Effector memory CD8-positive, alpha-beta T cell (primary cell): ENCODE measurements at regions not wholly inside any gene's neighbourhood (a gene's known extent, or its start where the extent isn't known, plus 50 kb on each side); places are given as distances from the start of the nearest gene placed in this dataset.

Experiments used
- ATAC-seq: fragments of 150-1000 bp; cut with Tn5 transposase; replicated peaks from 2 replicates; pipeline ENCODE4 v1.10.0; 2021; ENCODE audit warnings: mild to moderate bottlenecking, moderate library complexity
- DNase-seq, 3 experiments: peaks; one replicate each; pipeline ENCODE4 v3.0.0; 2021
- H3K27ac Mint-ChIP-seq, 2 donors: one replicate each; pipeline ENCODE4 v1.8.0; 2022; ENCODE audit warnings: mild to moderate bottlenecking in 2 of 2, mixed read lengths in 2 of 2, moderate library complexity in 2 of 2
- H3K27me3 Mint-ChIP-seq, 2 donors: one replicate each; pipeline ENCODE4 v1.8.0; 2022; ENCODE audit warnings: mixed read lengths in 2 of 2
- H3K36me3 Mint-ChIP-seq: one replicate; pipeline ENCODE4 v1.8.0; 2022; ENCODE audit warnings: mild to moderate bottlenecking, moderate library complexity, mixed read lengths; ENCODE audit not compliant: insufficient read depth
- H3K4me1 Mint-ChIP-seq, 2 donors: one replicate each; pipeline ENCODE4 v1.8.0; 2022; ENCODE audit warnings: low read depth in 2 of 2, mixed read lengths in 2 of 2
- H3K4me3 Mint-ChIP-seq, 2 donors: one replicate each; pipeline ENCODE4 v1.8.0; 2022; ENCODE audit warnings: mild to moderate bottlenecking in 2 of 2, mixed read lengths in 2 of 2, moderate library complexity in 2 of 2
- H3K9me3 Mint-ChIP-seq, 2 donors: one replicate each; pipeline ENCODE4 v1.8.0; 2022; ENCODE audit warnings: mixed read lengths in 2 of 2

DNA sequence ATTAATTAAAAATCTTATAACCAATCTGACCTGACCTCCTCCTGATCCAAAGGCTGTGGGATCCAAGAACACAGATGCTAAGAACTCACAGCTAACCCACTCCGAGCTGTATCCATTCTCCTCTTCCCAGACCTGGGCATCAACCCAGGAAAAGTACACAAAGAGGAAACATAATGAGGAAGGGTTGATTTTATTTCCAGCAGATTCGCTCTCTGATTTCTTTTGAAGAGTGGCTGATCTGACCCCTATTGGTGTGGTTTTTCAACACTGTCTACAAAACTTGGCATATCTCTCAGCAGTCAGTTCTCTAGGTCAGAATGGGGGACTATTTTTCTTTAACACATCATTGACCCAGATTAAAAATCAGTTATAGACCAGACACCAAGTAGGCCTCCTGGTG is 201.9 kb upstream of the UBASH3B start:
- Mint-ChIP-seq H3K4me3 (no peak overlapping the region), H3K27me3 (peaks cover 15% of the 10 kb centered on the region in 2 donors), H3K27ac (no peak overlapping the region), H3K9me3 (no peaks in the 10 kb centered on the region), H3K4me1 (no peaks in the 10 kb centered on the region), H3K36me3 (peaks cover 5% of the 10 kb centered on the region)
- ATAC-seq (no peak), DNase-seq (no peak)

DNA sequence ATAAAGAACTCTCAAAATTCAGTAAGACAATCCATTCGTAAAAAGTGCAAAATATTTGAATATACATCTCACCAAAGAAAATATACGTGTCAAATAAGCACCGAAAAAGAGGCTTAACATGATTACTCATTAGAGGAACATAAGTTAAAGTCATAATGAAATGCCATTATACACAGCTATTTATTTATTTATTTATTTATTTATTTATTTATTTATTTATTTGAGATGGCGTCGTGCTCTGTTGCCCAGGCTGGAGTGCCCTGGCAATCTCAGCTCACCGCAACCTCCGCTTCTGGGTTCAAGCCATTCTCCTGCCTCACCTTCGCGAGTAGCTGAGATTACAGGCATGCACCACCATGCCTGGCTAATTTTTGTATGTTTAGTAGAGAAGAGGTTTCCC is 203.6 kb upstream of the UBASH3B start:
- no peak overlapping the region for H3K27ac Mint-ChIP-seq
- H3K36me3 Mint-ChIP-seq: peaks cover 5% of the 10 kb centered on the region
- no peaks in the 10 kb centered on the region for H3K9me3 Mint-ChIP-seq
- no peaks in the 10 kb centered on the region for H3K4me1 Mint-ChIP-seq
- ATAC-seq (no peak), DNase-seq (no peak)
- no peak overlapping the region for H3K4me3 Mint-ChIP-seq
- peaks cover 12 to 22% of the 10 kb centered on the region in 2 donors for H3K27me3 Mint-ChIP-seq

DNA sequence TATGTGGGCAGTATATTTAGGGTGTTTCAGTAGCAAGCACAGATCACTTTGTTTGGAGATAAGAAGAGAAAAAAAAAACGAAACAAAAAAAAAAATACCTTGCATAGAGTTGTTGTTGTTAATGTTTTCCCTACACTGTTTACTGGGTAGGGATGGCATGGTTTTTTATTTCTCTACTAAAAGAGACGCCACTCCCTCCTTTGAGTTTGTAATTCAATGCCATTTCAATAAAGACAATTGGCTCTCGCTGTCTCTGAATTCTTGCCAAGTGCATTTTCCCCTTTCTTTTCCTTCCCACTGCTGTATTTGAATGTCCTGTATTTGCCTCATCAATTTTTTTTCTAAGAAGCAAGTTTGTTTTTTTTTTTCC is 213.9 kb upstream of the UBASH3B start:
- Mint-ChIP-seq H3K27me3 (peaks cover 20 to 23% of the 10 kb centered on the region in 2 donors), H3K9me3 (no peaks in the 10 kb centered on the region), H3K36me3 (no peaks in the 10 kb centered on the region), H3K4me1 (peaks cover 0 to 6% of the 10 kb centered on the region in 2 donors), H3K27ac (no peak overlapping the region), H3K4me3 (no peak overlapping the region)
- ATAC-seq: no peak
- DNase-seq: no peak

DNA sequence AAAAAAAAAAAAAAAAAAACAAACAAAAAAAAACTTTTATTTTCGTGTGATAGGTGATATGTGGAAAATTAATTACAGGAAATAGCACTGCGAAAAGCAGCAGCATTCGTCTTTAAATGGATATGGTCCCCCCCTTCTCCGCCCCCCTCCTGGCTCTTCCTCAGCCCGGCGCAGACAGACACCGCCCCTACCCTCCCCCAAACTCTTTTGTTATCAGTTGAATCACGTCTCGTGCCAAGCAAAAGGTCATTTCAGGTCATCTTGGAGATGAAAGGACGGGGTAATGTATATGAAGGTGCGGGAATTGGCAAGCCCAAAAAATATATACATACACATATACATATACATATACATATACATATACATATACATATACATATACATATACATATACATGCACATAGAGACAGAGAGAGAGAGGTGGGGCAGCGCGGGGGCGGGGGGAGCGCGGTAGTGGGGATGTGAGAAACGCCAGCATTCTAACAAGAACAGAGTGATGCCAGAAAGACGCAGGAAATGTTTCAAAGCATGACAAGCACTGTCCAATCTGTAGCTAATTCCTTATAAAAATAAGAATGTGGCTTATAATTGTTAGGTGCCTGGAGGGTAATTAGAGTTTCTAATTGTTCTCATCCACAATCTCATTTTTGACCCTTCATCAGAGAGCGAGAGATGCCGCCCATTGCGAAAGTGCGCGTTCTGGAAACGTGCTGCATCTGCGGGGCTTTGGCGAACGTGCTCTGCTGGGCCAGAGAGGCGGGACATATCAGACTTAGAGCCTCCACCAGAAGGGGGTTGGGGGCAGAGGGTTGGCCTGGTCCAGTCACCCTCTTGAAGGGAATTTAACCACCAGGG is 214.5 kb upstream of the UBASH3B start:
- no peak overlapping the region for H3K4me3 Mint-ChIP-seq
- no peaks in the 10 kb centered on the region for H3K9me3 Mint-ChIP-seq
- H3K27ac Mint-ChIP-seq: no peak overlapping the region
- no peaks in the 10 kb centered on the region for H3K36me3 Mint-ChIP-seq
- peaks cover 16 to 18% of the 10 kb centered on the region in 2 donors for H3K27me3 Mint-ChIP-seq
- peaks cover 0 to 6% of the 10 kb centered on the region in 2 donors for H3K4me1 Mint-ChIP-seq
- ATAC-seq: no peak
- no peak for DNase-seq

DNA sequence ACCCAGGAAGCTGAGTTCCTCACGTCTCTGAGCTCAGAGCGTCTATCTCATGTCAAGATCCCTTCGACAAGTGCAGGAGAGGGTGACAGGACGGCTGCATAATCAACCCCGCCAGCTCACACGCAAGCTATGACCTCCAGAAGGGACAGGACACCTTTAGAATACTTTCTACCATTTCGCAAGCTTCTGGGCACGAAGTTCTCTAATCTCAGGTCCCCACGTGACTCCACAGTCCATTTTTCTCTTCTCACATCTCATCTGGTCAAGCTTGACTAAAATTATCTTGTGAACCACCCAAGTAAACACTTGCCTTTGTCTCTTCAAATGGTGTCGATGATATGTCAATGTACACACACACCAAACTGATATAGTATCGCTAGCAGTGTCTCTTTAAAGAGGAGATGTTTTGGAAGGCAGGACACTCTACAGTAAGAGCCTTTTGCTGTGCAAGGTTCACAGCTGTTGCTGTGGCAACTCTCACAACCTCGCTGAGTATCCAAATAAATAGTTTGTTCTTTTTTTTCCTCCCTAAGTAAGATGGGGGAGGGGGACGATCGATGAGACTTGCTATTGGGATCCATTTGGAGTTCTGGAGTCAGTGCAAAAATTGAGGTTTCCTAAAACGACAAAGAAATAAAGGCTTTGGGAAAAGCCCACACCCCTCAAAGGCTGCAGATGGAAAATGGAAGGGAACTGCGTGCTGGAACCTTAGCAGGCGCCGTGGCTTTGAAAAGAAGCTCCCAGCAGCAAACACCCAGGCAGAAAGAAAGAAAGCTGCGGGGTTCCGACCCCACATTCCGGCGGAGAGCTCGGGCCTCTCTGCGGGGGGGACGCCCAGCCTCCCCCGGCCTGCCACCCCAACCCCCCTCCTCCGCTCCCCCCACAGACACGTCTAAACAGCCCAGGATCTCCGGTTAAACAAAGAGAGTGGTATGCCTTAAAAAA is 215.4 kb upstream of the UBASH3B start:
- DNase-seq (no peak), ATAC-seq (no peak)
- Mint-ChIP-seq H3K9me3 (peaks cover 0 to 3% of the 10 kb centered on the region in 2 donors), H3K36me3 (no peaks in the 10 kb centered on the region), H3K4me3 (no peak overlapping the region), H3K4me1 (peaks cover 0 to 6% of the 10 kb centered on the region in 2 donors), H3K27ac (no peak overlapping the region), H3K27me3 (peaks cover 9 to 17% of the 10 kb centered on the region in 2 donors)

DNA sequence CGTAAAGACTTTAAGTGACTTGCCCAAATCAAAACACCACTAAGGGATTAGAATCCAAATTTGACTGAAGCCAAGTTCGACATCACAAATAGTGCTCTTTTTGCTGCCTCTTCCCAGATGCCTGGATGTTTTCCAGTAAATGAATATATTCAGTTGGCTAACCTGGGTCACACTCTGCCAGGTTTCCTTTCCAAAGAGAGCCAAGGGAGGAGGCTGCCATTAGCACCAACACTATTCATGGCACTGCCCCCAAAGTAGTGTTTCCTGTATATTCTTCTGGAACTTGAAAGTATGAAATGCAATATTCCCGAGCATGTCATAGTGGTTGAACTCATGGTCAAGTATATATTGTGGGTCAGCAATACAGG is 219.3 kb upstream of the UBASH3B start:
- Mint-ChIP-seq H3K27ac (no peak overlapping the region), H3K9me3 (peaks cover 0 to 3% of the 10 kb centered on the region in 2 donors), H3K27me3 (peaks cover 6 to 17% of the 10 kb centered on the region in 2 donors), H3K36me3 (no peaks in the 10 kb centered on the region), H3K4me3 (no peak overlapping the region), H3K4me1 (peaks cover 0 to 6% of the 10 kb centered on the region in 2 donors)
- DNase-seq (no peak), ATAC-seq (no peak)

DNA sequence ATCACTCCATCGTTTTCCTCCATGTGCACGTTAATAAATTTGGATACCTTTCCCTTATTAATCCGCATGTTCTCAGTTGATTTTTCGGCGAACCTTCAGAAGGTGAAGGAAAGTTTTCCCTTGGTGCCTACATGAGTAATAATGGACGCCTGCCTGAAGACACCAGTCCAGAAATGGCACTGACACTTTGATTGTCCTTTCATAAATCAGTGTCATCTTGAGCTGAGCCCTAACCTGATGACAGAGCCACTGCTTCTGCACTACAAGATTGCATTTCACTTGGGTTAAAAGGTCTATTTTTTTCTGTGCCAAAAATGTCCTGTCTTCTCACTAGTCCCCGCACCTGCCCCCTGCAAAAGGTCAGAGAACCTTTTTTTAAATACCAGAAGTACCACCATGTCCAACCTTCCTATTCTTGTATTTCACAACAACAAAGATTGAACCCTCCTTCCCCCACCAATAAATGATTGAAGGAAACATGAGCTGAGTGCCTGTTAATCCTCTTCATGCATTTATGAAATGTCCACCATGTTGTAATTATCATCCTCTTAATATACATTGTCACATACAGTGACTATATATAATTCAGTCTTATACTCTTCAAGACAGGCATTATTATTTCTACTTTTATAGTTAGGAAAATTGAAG is 219.9 kb upstream of the UBASH3B start:
- H3K27me3 Mint-ChIP-seq: peaks cover 6 to 17% of the 10 kb centered on the region in 2 donors
- no peak for ATAC-seq
- peaks cover 0 to 6% of the 10 kb centered on the region in 2 donors for H3K4me1 Mint-ChIP-seq
- no peak overlapping the region for H3K4me3 Mint-ChIP-seq
- no peak overlapping the region for H3K27ac Mint-ChIP-seq
- no peaks in the 10 kb centered on the region for H3K36me3 Mint-ChIP-seq
- no peak for DNase-seq
- H3K9me3 Mint-ChIP-seq: peaks cover 0 to 3% of the 10 kb centered on the region in 2 donors

DNA sequence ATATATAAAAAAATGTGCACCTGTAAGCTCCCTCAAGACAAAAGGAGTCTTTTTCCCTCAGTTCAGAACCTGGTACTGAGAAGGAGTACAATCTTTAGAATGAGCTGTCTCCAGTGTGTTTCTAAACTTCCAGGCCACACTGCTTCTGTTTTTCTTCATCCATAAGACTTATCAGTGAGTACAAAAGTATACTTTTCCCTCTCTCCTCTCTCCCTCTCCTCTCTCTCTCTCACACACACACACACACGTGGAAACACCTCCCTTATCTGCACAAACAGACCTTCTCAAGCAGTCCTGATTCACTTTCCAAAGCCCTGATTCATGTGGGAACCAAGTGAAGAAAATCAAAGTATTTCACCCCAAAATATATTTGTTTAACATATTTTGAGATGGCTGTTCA is 220.7 kb upstream of the UBASH3B start:
- Mint-ChIP-seq H3K36me3 (no peaks in the 10 kb centered on the region), H3K27me3 (peaks cover 6 to 9% of the 10 kb centered on the region in 2 donors), H3K27ac (no peak overlapping the region), H3K9me3 (peaks cover 0 to 3% of the 10 kb centered on the region in 2 donors), H3K4me3 (no peak overlapping the region), H3K4me1 (no peaks in the 10 kb centered on the region)
- DNase-seq (no peak), ATAC-seq (no peak)

DNA sequence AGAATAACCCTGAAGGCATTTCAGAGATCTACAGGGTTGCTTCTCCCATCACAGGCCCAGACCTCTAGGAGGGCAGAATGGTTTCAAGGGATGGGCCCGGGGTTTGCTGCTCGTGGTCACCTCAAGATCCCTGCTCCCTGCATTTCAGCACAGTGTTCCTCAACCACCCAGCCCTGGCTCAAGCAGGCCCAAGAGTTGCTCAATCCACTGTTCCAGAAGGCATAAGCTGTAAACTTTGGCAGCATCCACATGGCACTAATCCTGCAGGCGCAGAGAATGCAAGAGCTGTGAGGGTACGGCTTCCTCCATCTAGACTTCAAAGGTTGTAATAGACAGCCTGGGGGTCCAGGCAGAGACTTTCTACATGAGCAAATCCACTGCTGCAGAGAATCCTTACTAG is 225.0 kb upstream of the UBASH3B start:
- no peak overlapping the region for H3K4me3 Mint-ChIP-seq
- no peaks in the 10 kb centered on the region for H3K36me3 Mint-ChIP-seq
- ATAC-seq (no peak), DNase-seq (no peak)
- no peak overlapping the region for H3K27ac Mint-ChIP-seq
- H3K4me1 Mint-ChIP-seq: no peaks in the 10 kb centered on the region
- no peaks in the 10 kb centered on the region for H3K9me3 Mint-ChIP-seq
- peaks cover 0 to 2% of the 10 kb centered on the region in 2 donors for H3K27me3 Mint-ChIP-seq

DNA sequence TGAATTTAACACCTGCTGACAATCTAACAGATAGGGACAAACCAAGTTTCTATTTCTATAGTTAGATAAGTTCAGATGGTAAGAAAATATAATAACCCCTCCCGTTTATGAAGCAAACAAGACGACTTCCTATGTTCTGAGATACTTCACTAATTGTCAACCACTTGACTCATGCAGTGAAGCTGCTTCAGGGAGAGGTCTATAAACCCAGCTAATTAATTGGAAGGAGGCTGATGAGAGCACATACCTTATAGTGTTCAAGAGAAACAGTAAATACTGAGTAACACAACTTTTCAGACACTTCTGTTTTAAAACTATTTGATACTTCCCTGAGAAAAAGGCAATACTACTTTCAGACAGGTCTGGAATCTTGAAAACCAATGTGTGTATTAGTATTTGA is 229.4 kb upstream of the UBASH3B start:
- no peak overlapping the region for H3K27ac Mint-ChIP-seq
- no peaks in the 10 kb centered on the region for H3K9me3 Mint-ChIP-seq
- H3K27me3 Mint-ChIP-seq: peaks cover 9 to 18% of the 10 kb centered on the region in 2 donors
- DNase-seq (no peak), ATAC-seq (no peak)
- no peaks in the 10 kb centered on the region for H3K4me1 Mint-ChIP-seq
- no peaks in the 10 kb centered on the region for H3K36me3 Mint-ChIP-seq
- no peak overlapping the region for H3K4me3 Mint-ChIP-seq

DNA sequence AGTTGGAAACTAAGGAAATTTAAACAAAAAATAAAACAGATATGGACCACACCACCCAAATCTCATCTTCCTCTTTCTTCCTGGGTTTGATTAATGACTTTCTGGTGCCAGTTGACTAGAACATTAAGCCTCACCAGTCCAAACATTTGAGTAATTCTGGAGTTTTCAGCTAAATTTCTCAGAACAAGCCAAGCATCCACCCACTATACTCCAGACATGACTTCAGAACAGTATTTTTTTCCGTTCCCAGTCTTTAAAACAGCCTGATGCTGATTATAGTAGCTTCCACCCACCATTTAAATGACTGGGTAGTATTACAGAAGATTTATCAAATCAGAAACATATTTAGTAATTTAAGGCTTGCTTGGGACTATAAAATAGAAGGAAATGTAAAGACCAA is 230.9 kb upstream of the UBASH3B start:
- Mint-ChIP-seq H3K27ac (no peak overlapping the region), H3K27me3 (peaks cover 9 to 18% of the 10 kb centered on the region in 2 donors), H3K4me1 (no peaks in the 10 kb centered on the region)

DNA sequence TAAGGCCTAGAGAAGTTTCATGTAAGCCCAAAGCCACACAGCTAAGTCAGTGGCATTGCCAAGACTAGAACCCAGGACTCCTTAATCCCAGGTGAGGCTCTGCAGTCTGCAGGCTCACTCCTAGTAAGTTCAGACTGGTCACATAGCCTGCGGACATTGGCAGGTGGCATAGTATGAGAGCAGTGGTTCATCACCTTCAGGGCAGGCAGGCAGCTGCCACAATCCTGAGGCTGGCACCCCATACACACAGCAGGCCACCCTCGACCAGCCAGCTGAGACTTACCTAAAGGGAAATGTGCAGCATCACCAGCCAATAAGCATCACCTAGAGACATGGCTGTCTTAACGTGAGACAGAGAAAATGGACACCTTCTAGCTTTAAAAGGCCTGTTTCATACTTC is 231.6 kb upstream of the UBASH3B start:
- no peak for DNase-seq
- Mint-ChIP-seq H3K4me1 (no peaks in the 10 kb centered on the region), H3K9me3 (no peaks in the 10 kb centered on the region), H3K27ac (no peak overlapping the region), H3K4me3 (no peak overlapping the region), H3K36me3 (no peaks in the 10 kb centered on the region), H3K27me3 (peaks cover 9 to 18% of the 10 kb centered on the region in 2 donors)
- ATAC-seq: no peak

More for the DNA sequence above, 230.9 kb upstream of the UBASH3B start:
- ATAC-seq (no peak), DNase-seq (no peak)
- no peaks in the 10 kb centered on the region for H3K9me3 Mint-ChIP-seq
- H3K4me3 Mint-ChIP-seq: no peak overlapping the region
- no peaks in the 10 kb centered on the region for H3K36me3 Mint-ChIP-seq

DNA sequence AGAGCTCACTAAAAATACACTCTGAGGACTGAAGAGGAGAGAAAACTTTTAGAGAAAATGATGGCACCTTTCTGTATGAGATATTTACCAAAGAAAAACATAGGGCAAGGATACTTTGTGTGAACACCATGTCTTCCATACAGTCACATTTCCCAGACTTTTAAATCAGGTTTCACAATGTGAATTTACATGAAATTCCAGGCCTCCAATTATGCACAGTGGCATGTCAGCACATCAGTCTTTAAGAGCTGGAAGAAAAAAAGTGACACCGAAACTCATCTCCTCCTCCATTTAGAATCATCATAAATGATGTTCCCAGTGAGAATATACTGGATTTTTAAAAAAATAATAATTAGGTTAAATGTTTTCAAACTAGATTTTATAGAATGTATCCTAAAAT is 232.2 kb upstream of the UBASH3B start:
- DNase-seq (no peak), ATAC-seq (no peak)
- H3K27me3 Mint-ChIP-seq: peaks cover 9 to 18% of the 10 kb centered on the region in 2 donors
- H3K27ac Mint-ChIP-seq: no peak overlapping the region
- H3K4me1 Mint-ChIP-seq: no peaks in the 10 kb centered on the region
- H3K36me3 Mint-ChIP-seq: no peaks in the 10 kb centered on the region
- no peak overlapping the region for H3K4me3 Mint-ChIP-seq
- no peaks in the 10 kb centered on the region for H3K9me3 Mint-ChIP-seq
